Amygdala (tissue), 56 donors: ENCODE measurements at regions not wholly inside any gene's neighbourhood (a gene's known extent, or its start where the extent isn't known, plus 50 kb on each side); places are given as distances from the start of the nearest gene placed in this dataset.

Experiments used
- DNase-seq, 56 donors: peaks; one replicate each; lab custom pipeline; 2025; lab: John Stamatoyannopoulos, UW

GRCh38 chr10:113967126-113967525 is 76.5 kb upstream of the ADRB1 start:
- DNase-seq = peak in 8 of 56 donors; percentile 13 to 47 (median 26)

GRCh38 chr10:113970641-113971040 is 73.0 kb upstream of the ADRB1 start:
- no peak for DNase-seq

- no peak for DNase-seq
These were observed 72.2 kb upstream of the ADRB1 start for GRCh38 chr10:113971349-113971973.

- DNase-seq = no peak
These were observed 66.5 kb upstream of the ADRB1 start for GRCh38 chr10:113977174-113977573.

GRCh38 chr10:113978802-113979201 is 64.9 kb upstream of the ADRB1 start:
- peak in 49 of 56 donors; percentile 10 to 84 (median 54) for DNase-seq

GRCh38 chr10:113979409-113979808 is 64.3 kb upstream of the ADRB1 start:
- DNase-seq = peak in 7 of 56 donors; percentile 8 to 39 (median 24)

GRCh38 chr10:113980408-113981087 is 63.1 kb upstream of the ADRB1 start:
- no peak for DNase-seq

GRCh38 chr10:113982296-113982695 is 61.4 kb upstream of the ADRB1 start:
- no peak for DNase-seq

- DNase-seq = no peak
These were observed 60.9 kb upstream of the ADRB1 start for GRCh38 chr10:113982769-113983168.

GRCh38 chr10:113983552-113983951 is 60.1 kb upstream of the ADRB1 start:
- no peak for DNase-seq

GRCh38 chr10:113985297-113985844 is 58.3 kb upstream of the ADRB1 start:
- DNase-seq = no peak

- DNase-seq = no peak
These were observed 57.4 kb upstream of the ADRB1 start for GRCh38 chr10:113986316-113986715.

GRCh38 chr10:113987156-113987555 is 56.5 kb upstream of the ADRB1 start:
- no peak for DNase-seq

- peak in 1 of 56 donors; percentile 11 for DNase-seq
These were observed 55.9 kb upstream of the ADRB1 start for GRCh38 chr10:113987805-113988204.

- no peak for DNase-seq
These were observed 55.1 kb upstream of the ADRB1 start for GRCh38 chr10:113988535-113988934.

- no peak for DNase-seq
These were observed 52.4 kb upstream of the ADRB1 start for GRCh38 chr10:113991091-113991860.

GRCh38 chr10:113992471-113993011 is 51.1 kb upstream of the ADRB1 start:
- no peak for DNase-seq

- peak in 1 of 56 donors; percentile 9 for DNase-seq
These were observed 50.1 kb upstream of the ADRB1 start for GRCh38 chr10:113993489-113993991.
